AG04450 (cell line): ENCODE measurements at regions not wholly inside any gene's neighbourhood (a gene's known extent, or its start where the extent isn't known, plus 50 kb on each side); places are given as distances from the start of the nearest gene placed in this dataset.

Experiments
- CTCF ChIA-PET: fragments of 300-600, 350-600 bp; formaldehyde crosslinking; extraction: SDS; loops from one replicate; lab custom pipeline; 2022; ENCODE audit warnings: antibody characterized with exemption, inconsistent platforms; lab: Charles Lee
- POLR2A ChIA-PET: fragments of 350-600 bp; formaldehyde crosslinking; extraction: SDS; loops from one replicate; lab custom pipeline; 2021; ENCODE audit warnings: antibody characterized with exemption, inconsistent platforms; lab: Yijun Ruan, JAX
- DNase-seq: peaks from one replicate; pipeline ENCODE4 v3.0.0-alpha.2; 2011; ENCODE audit warnings: low read depth, low spot score
- H3K27ac ChIP-seq: one replicate; pipeline ENCODE4 v1.5.1; 2012; ENCODE audit warnings: low read depth, low read length, control low read depth
- H3K27me3 ChIP-seq: one replicate; pipeline ENCODE4 v1.6.0; 2012; ENCODE audit warnings: low read length; ENCODE audit not compliant: control insufficient read depth, insufficient read depth
- H3K4me3 ChIP-seq: 2 replicates; pipeline ENCODE4 v1.5.1; 2011; ENCODE audit warnings: mild to moderate bottlenecking, low read depth, low read length, control low read depth
- H3K9me3 ChIP-seq: 2 replicates; pipeline ENCODE4 v1.5.1; 2012; ENCODE audit warnings: low read length; ENCODE audit not compliant: control insufficient read depth, insufficient read depth
- TF ChIP-seq, protein P1 (sequence below): IDR thresholded peaks from 2 replicates; pipeline ENCODE4 v1.5.1; 2011; ENCODE audit warnings: low read depth, low read length, control low read depth, inconsistent platforms

DNA sequence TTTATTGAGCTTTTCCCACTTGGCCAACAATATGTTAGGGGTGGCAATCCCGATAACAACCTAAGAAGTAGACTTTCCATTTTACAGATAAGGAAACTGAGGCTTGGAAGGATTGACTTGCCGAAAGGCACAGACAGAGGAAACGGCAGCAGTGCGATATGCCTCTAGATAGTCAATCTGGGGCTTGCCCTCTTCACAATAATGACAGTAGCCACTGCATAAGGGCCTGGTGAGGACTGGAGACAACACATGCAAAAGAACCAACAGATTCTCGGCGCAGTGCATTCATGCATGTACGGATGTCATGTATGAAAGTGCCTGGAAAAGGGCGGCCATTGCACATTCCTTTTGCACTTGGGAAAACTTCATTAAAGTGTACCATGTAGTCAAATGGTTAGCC is 811.2 kb downstream of the RNF144A start:
- DNase-seq = no peak
- Histone ChIP-seq H3K9me3 (no peaks in the 10 kb centered on the region), H3K27me3 (no peaks in the 10 kb centered on the region), H3K27ac (no peak overlapping the region), H3K4me3 (no peak overlapping the region)
- ChIA-PET POLR2A (no interaction called here), CTCF (no interaction called here)
- TF ChIP-seq, protein P1, sequence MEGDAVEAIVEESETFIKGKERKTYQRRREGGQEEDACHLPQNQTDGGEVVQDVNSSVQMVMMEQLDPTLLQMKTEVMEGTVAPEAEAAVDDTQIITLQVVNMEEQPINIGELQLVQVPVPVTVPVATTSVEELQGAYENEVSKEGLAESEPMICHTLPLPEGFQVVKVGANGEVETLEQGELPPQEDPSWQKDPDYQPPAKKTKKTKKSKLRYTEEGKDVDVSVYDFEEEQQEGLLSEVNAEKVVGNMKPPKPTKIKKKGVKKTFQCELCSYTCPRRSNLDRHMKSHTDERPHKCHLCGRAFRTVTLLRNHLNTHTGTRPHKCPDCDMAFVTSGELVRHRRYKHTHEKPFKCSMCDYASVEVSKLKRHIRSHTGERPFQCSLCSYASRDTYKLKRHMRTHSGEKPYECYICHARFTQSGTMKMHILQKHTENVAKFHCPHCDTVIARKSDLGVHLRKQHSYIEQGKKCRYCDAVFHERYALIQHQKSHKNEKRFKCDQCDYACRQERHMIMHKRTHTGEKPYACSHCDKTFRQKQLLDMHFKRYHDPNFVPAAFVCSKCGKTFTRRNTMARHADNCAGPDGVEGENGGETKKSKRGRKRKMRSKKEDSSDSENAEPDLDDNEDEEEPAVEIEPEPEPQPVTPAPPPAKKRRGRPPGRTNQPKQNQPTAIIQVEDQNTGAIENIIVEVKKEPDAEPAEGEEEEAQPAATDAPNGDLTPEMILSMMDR = no peak

DNA sequence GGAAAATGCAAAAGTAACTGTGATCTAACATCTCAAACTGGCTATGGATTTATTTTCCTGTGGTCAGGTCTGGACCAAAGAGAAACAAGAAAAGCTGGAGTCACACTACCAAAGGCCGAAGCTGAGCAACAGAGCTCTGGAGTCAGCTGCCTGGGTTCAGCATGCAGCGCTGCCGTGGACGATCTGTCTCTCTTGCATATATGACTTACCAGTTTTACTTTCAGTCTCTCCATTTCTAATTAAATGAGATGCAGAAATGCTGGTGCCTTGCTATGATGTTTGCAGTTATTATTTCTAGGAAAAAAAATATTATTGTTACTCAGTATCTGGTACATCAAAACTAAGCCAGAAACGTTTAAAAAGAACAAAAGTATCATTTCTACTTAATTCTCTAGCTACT is 813.2 kb downstream of the RNF144A start:
- POLR2A ChIA-PET = no interaction called here
- TF ChIP-seq, protein P1 = no peak
- H3K27ac ChIP-seq = no peak overlapping the region

DNA sequence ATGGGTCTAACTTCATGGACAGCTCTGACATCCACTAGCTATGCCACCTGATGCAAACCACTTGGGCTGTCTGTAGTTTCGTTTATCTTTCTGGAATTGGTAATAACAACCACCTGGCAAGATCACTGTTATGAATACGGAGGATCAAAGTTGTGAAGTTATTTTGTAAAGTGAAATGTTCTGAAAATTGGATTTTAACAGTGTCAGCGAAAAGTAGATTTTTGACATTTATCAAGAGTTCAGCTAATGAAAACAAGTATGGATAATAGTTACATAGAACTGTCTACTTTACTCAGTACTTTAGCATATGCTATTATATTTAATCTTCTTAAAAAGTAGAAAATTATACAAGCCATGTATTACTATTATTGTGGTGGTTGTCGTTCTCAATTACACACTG is 813.8 kb downstream of the RNF144A start:
- Histone ChIP-seq H3K27me3 (no peaks in the 10 kb centered on the region), H3K4me3 (no peak overlapping the region), H3K27ac (no peak overlapping the region), H3K9me3 (no peaks in the 10 kb centered on the region)
- TF ChIP-seq, protein P1 = no peak
- DNase-seq = no peak
- ChIA-PET CTCF (no interaction called here), POLR2A (no interaction called here)

More for the DNA sequence above, 813.2 kb downstream of the RNF144A start:
- Histone ChIP-seq H3K9me3 (no peaks in the 10 kb centered on the region), H3K4me3 (no peak overlapping the region), H3K27me3 (no peaks in the 10 kb centered on the region)
- DNase-seq = no peak
- CTCF ChIA-PET = no interaction called here

DNA sequence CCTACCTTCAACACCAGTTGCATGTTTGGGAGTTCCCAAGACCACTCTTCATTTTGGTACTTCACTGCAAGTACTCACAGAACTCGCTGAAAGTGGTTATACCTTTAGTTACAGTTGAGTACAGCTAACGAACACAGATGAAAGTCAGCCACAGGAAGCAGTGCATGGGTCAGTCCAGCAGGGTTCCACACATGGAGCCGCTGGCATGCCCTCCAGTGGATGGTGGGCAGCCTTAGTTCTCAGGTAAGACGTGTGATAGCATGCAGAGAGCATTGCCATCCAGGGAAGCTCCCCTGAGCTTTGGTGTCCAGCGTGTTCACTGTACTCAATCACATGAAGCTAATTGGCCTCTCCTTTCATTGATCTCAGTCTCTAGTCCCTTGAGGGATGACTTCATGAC is 815.3 kb downstream of the RNF144A start:
- Histone ChIP-seq H3K27ac (no peak overlapping the region), H3K27me3 (no peaks in the 10 kb centered on the region), H3K4me3 (no peak overlapping the region), H3K9me3 (no peaks in the 10 kb centered on the region)
- CTCF ChIA-PET = no interaction called here
- POLR2A ChIA-PET = no interaction called here
- TF ChIP-seq, protein P1 = no peak
- no peak for DNase-seq

DNA sequence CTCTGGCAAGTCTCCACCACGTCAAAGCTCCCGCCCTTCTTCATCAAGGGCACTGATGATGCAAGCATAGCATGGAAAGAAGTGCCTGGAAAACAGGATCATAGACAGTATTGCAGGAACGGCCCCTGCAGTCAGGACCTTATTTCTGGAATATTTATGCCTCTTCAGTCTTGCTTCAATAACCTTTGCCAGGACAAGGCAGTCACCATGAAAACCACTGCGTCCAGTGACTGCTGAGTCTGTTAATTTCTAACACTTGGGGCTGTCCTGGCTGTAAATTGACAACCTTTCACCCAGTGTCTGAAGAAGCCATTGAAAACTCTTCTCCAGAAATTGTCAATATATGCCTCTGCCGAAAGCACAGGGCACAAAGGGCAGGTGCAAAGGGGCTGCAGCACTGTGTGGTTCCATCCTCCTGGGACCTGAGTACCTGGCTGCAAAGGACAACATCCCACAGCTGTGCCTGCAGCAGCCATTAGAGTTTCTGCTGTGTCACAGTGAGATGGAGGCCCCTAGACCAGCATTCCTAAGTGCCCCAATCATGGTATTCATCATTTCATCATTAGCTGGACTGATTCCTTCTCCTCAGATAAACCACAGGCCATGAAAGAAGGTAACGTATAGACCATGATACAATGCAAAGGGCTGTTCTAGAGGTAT is 819.6 kb downstream of the RNF144A start:
- H3K4me3 ChIP-seq = no peak overlapping the region
- H3K9me3 ChIP-seq = no peaks in the 10 kb centered on the region
- CTCF ChIA-PET = interaction anchor here (0.5 kb wide), 1 partner anchor 1178 kb away, joined by 3 read pairs; no protein-coding TSS in a partner anchor
- TF ChIP-seq, protein P1 = no peak
- H3K27ac ChIP-seq = no peak overlapping the region
- DNase-seq = no peak
- POLR2A ChIA-PET = no interaction called here
- no peaks in the 10 kb centered on the region for H3K27me3 ChIP-seq
